H9 (cell line): ENCODE measurements at regions not wholly inside any gene's neighbourhood (a gene's known extent, or its start where the extent isn't known, plus 50 kb on each side); places are given as distances from the start of the nearest gene placed in this dataset.

Source experiments
- DNase-seq: peaks from one replicate; pipeline ENCODE4 v3.0.0-alpha.2; 2017
- H2AFZ ChIP-seq: one replicate; pipeline ENCODE4 v1.6.1; 2013; ENCODE audit warnings: mild to moderate bottlenecking, low read length, control low read depth, moderate library complexity
- H2AK5ac ChIP-seq: 2 replicates; pipeline ENCODE4 v1.6.1; 2013; ENCODE audit warnings: low read length, control low read depth, mixed read lengths; ENCODE audit not compliant: insufficient read length
- H2BK120ac ChIP-seq: one replicate; pipeline ENCODE4 v1.6.1; 2013; ENCODE audit warnings: low read depth, mild to moderate bottlenecking, low read length, control low read depth, inconsistent platforms; ENCODE audit not compliant: poor library complexity, severe bottlenecking
- H2BK12ac ChIP-seq: 2 replicates; pipeline ENCODE4 v1.6.1; 2013; ENCODE audit warnings: low read length, control low read depth, mixed read lengths, low read depth; ENCODE audit not compliant: insufficient read length
- H2BK15ac ChIP-seq: 2 replicates; pipeline ENCODE4 v1.6.1; 2013; ENCODE audit warnings: low read depth, low read length, control low read depth
- H2BK20ac ChIP-seq: one replicate; pipeline ENCODE4 v1.6.1; 2013; ENCODE audit warnings: low read depth, mild to moderate bottlenecking, low read length, control low read depth, inconsistent platforms; ENCODE audit not compliant: poor library complexity, severe bottlenecking
- H2BK5ac ChIP-seq: 2 replicates; pipeline ENCODE4 v1.6.1; 2013; ENCODE audit warnings: low read length, control low read depth, mixed read lengths; ENCODE audit not compliant: insufficient read length
- H3K14ac ChIP-seq: 2 replicates; pipeline ENCODE4 v1.6.1; 2013; ENCODE audit warnings: low read length, control low read depth; ENCODE audit not compliant: insufficient read depth
- H3K18ac ChIP-seq: 2 replicates; pipeline ENCODE4 v1.6.1; 2013; ENCODE audit warnings: low read depth, mild to moderate bottlenecking, mixed read lengths, low read length, control low read depth; ENCODE audit not compliant: insufficient read length
- H3K23ac ChIP-seq: 2 replicates; pipeline ENCODE4 v1.6.1; 2013; ENCODE audit warnings: low read length, control low read depth, mixed read lengths, low read depth; ENCODE audit not compliant: insufficient read length
- H3K23me2 ChIP-seq: 2 replicates; pipeline ENCODE4 v1.6.1; 2013; ENCODE audit warnings: low read depth, mild to moderate bottlenecking, mixed read lengths, low read length, control low read depth; ENCODE audit not compliant: insufficient read length, poor library complexity, severe bottlenecking
- H3K27ac ChIP-seq: 2 replicates; pipeline ENCODE4 v1.5.1; 2013; ENCODE audit warnings: low read length, control low read depth, mixed read lengths, low read depth; ENCODE audit not compliant: insufficient read length
- H3K27me3 ChIP-seq: 2 replicates; pipeline ENCODE4 v1.6.1; 2013; ENCODE audit warnings: low read length, control low read depth, inconsistent platforms; ENCODE audit not compliant: insufficient read depth
- H3K4ac ChIP-seq: 2 replicates; pipeline ENCODE4 v1.6.1; 2013; ENCODE audit warnings: low read depth, mild to moderate bottlenecking, control low read depth, inconsistent platforms, low read length, moderate library complexity
- H3K4me1 ChIP-seq: 2 replicates; pipeline ENCODE4 v1.6.1; 2013; ENCODE audit warnings: low read length, control low read depth, inconsistent platforms; ENCODE audit not compliant: insufficient read depth
- H3K4me2 ChIP-seq: 2 replicates; pipeline ENCODE4 v1.6.1; 2013; ENCODE audit warnings: low read length, control low read depth, mixed read lengths; ENCODE audit not compliant: insufficient read length, insufficient read depth
- H3K56ac ChIP-seq: 2 replicates; pipeline ENCODE4 v1.6.1; 2013; ENCODE audit warnings: low read depth, mild to moderate bottlenecking, mixed read lengths, low read length, control low read depth; ENCODE audit not compliant: insufficient read length
- H3K79me1 ChIP-seq: 2 replicates; pipeline ENCODE4 v1.6.1; 2013; ENCODE audit warnings: low read depth, mild to moderate bottlenecking, moderate library complexity, low read length, control low read depth, inconsistent platforms; ENCODE audit not compliant: insufficient read depth, poor library complexity, severe bottlenecking
- H3K79me2 ChIP-seq: 2 replicates; pipeline ENCODE4 v1.6.1; 2013; ENCODE audit warnings: low read length, control low read depth, inconsistent platforms; ENCODE audit not compliant: insufficient read depth
- H3K9ac ChIP-seq: 2 replicates; pipeline ENCODE4 v1.6.1; 2013; ENCODE audit warnings: low read length, control low read depth, mixed read lengths; ENCODE audit not compliant: insufficient read length; ENCODE audit errors: extremely low read depth
- H3K9me3 ChIP-seq: one replicate; pipeline ENCODE4 v1.6.1; 2013; ENCODE audit warnings: low read depth, low read length, inconsistent platforms; ENCODE audit not compliant: control insufficient read depth
- H3T11ph ChIP-seq: one replicate; pipeline ENCODE4 v1.6.1; 2013; ENCODE audit warnings: mild to moderate bottlenecking, low read length, control low read depth, inconsistent platforms
- H4K20me1 ChIP-seq: one replicate; pipeline ENCODE4 v1.6.1; 2013; ENCODE audit not compliant: control insufficient read depth, insufficient read length, insufficient read depth
- H4K5ac ChIP-seq: 2 replicates; pipeline ENCODE4 v1.6.1; 2013; ENCODE audit warnings: low read depth, mild to moderate bottlenecking, mixed read lengths, low read length, control low read depth; ENCODE audit not compliant: insufficient read length
- H4K8ac ChIP-seq: replicated peaks from 2 replicates; pipeline ENCODE4 v1.6.1; 2013; ENCODE audit warnings: low read length, control low read depth, mixed read lengths, low read depth; ENCODE audit not compliant: insufficient read length
- H4K91ac ChIP-seq: 2 replicates; pipeline ENCODE4 v1.6.1; 2013; ENCODE audit warnings: low read depth, mild to moderate bottlenecking, moderate library complexity, mixed read lengths, low read length, control low read depth; ENCODE audit not compliant: insufficient read length
- H3K27ac Mint-ChIP-seq, 3 experiments: 2 replicates in 2 of 3; 3 replicates in 1 of 3; pipeline ENCODE4 v1.8.0; 2020 to 2021; ENCODE audit warnings: mixed read lengths in 3 of 3, mild to moderate bottlenecking in 1 of 3, moderate library complexity in 1 of 3
- H3K27me3 Mint-ChIP-seq: 2 replicates; pipeline ENCODE4 v1.8.0; 2021; ENCODE audit warnings: low read depth, mild to moderate bottlenecking, moderate library complexity, mixed read lengths
- H3K36me3 Mint-ChIP-seq, 3 experiments: 2 replicates in 2 of 3; 3 replicates in 1 of 3; pipeline ENCODE4 v1.8.0; 2020 to 2021; ENCODE audit warnings: low read depth in 3 of 3, mixed read lengths in 3 of 3; ENCODE audit not compliant: insufficient read depth in 1 of 3
- H3K4me1 Mint-ChIP-seq, 2 experiments: 2 replicates each; pipeline ENCODE4 v1.8.0; 2020; ENCODE audit warnings: mixed read lengths in 2 of 2
- H3K4me3 Mint-ChIP-seq, 2 experiments: 2 replicates in 1 of 2; 3 replicates in 1 of 2; pipeline ENCODE4 v1.8.0; 2020 to 2021; ENCODE audit warnings: mild to moderate bottlenecking in 2 of 2, mixed read lengths in 2 of 2, moderate library complexity in 1 of 2
- H3K9me3 Mint-ChIP-seq, 2 experiments: 2 replicates in 1 of 2; 3 replicates in 1 of 2; pipeline ENCODE4 v1.8.0; 2020; ENCODE audit warnings: mild to moderate bottlenecking in 2 of 2, mixed read lengths in 2 of 2, moderate library complexity in 1 of 2
- CTCF ChIP-seq: fragments of 200-600 bp; sonication (generic); conservative IDR thresholded peaks from 3 replicates; pipeline ENCODE4 v1.8.0; 2021; ENCODE audit warnings: antibody characterized with exemption, mild to moderate bottlenecking
- WGBS: extraction: QIAGEN DNeasy Blood & Tissue Kit; methylation state at CpG from one replicate; pipeline ENCODE4 v1.1.7; 2013; ENCODE audit warnings: missing lambda C conversion rate, low lambda C conversion rate, mixed read lengths; ENCODE audit not compliant: insufficient read length; ENCODE audit errors: extremely low coverage; 5-methylcytosine and 5-hydroxymethylcytosine counted together

GRCh38 chr18:75562216-75562615, 134.7 kb upstream of the SMIM21 start:
- H3K18ac ChIP-seq: no peak overlapping the region
- H3K14ac ChIP-seq: no peak overlapping the region; the same call in 1 of the 2 replicates
- no peaks in the 10 kb centered on the region for H4K20me1 ChIP-seq
- H3K23me2 ChIP-seq: no peaks in the 10 kb centered on the region
- no peak overlapping the region for H3K27ac ChIP-seq
- H3K9me3 ChIP-seq: no peaks in the 10 kb centered on the region
- no peak for TF ChIP-seq CTCF
- no peak overlapping the region for H2BK15ac ChIP-seq
- H3K4me1 Mint-ChIP-seq: no peaks in the 10 kb centered on the region
- H4K8ac ChIP-seq: no peak overlapping the region
- H3K9me3 Mint-ChIP-seq: no peaks in the 10 kb centered on the region
- H4K91ac ChIP-seq: no peak overlapping the region
- H2BK5ac ChIP-seq: no peak overlapping the region
- no peak overlapping the region for H2BK120ac ChIP-seq
- H3K79me2 ChIP-seq: no peaks in the 10 kb centered on the region
- no peaks in the 10 kb centered on the region for H3K79me1 ChIP-seq
- H3K56ac ChIP-seq: no peak overlapping the region
- peaks cover 2% of the 10 kb centered on the region; the same call in 1 of the 2 replicates for H3K27me3 Mint-ChIP-seq
- H2AK5ac ChIP-seq: no peak overlapping the region
- H2BK20ac ChIP-seq: no peak overlapping the region
- no CpG with 5 or more reads among the region's 5 CpGs for WGBS
- no peak overlapping the region for H3K23ac ChIP-seq
- no peak overlapping the region for H3K4me3 Mint-ChIP-seq
- no peak overlapping the region for H2AFZ ChIP-seq
- H3K4me2 ChIP-seq: no peak overlapping the region
- no peaks in the 10 kb centered on the region for H3K36me3 Mint-ChIP-seq
- no peak overlapping the region for H3K27ac Mint-ChIP-seq
- H3T11ph ChIP-seq: no peak overlapping the region
- no peak overlapping the region for H3K9ac ChIP-seq
- no peaks in the 10 kb centered on the region for H3K27me3 ChIP-seq
- H3K4me1 ChIP-seq: no peaks in the 10 kb centered on the region
- DNase-seq: no peak
- no peak overlapping the region for H3K4ac ChIP-seq
- H2BK12ac ChIP-seq: no peak overlapping the region
- H4K5ac ChIP-seq: no peak overlapping the region
